ENCODE measurements at regions not wholly inside any gene's neighbourhood (a gene's known extent, or its start where the extent isn't known, plus 50 kb on each side); places are given as distances from the start of the nearest gene placed in this dataset.

DNA sequence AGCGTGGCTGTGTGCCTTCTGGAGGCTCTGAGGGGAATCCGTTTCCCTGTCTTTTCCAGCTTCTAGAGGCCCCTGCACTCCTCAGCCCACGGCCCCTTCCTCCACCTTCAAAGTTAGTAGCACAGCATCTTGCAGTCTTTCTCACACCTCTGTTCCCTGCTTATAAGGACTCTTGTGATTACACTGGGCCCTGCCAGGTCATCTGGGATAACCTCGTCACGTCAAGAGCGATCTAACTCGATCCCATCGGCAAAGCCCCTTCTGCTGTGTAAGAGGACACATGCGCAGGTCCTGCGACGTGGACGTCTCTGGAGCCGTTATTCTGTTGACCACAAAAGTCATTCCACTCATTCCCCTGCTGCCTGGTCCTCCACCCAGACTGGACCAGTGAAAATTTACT lies 159.2 kb downstream of the BMP7 start:
- Histone ChIP-seq H3K9me3 (ENCODE audit: low read depth) (no peaks in the 10 kb centered on the region), H3F3A (ENCODE audit: low read depth) (no peaks in the 10 kb centered on the region), H3K9ac (no peak overlapping the region), H3K79me2 (ENCODE audit: low read depth) (no peaks in the 10 kb centered on the region), H3K36me3 (no peaks in the 10 kb centered on the region), H3K4me2 (no peak overlapping the region), H3K4me3 (no peak overlapping the region), H3K4me1 (peaks cover 21% of the 10 kb centered on the region), H3K27ac (no peak overlapping the region), H4K20me1 (ENCODE audit: low read depth) (no peaks in the 10 kb centered on the region), H3K27me3 (no peaks in the 10 kb centered on the region), H2AFZ (replicated peaks) (no peak overlapping the region)
- no peak for TF ChIP-seq EZH2 (IDR thresholded peaks at IDR 0.05)
- no peak for TF ChIP-seq EZH2phosphoT487 (IDR thresholded peaks at IDR 0.05)
- TF ChIP-seq, protein P1, sequence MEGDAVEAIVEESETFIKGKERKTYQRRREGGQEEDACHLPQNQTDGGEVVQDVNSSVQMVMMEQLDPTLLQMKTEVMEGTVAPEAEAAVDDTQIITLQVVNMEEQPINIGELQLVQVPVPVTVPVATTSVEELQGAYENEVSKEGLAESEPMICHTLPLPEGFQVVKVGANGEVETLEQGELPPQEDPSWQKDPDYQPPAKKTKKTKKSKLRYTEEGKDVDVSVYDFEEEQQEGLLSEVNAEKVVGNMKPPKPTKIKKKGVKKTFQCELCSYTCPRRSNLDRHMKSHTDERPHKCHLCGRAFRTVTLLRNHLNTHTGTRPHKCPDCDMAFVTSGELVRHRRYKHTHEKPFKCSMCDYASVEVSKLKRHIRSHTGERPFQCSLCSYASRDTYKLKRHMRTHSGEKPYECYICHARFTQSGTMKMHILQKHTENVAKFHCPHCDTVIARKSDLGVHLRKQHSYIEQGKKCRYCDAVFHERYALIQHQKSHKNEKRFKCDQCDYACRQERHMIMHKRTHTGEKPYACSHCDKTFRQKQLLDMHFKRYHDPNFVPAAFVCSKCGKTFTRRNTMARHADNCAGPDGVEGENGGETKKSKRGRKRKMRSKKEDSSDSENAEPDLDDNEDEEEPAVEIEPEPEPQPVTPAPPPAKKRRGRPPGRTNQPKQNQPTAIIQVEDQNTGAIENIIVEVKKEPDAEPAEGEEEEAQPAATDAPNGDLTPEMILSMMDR (IDR thresholded peaks at IDR 0.05): no peak
- Mint-ChIP-seq H3K4me1 (peaks cover 20% of the 10 kb centered on the region), H3K9me3 (no peaks in the 10 kb centered on the region), H3K4me3 (no peak overlapping the region), H3K36me3 (no peaks in the 10 kb centered on the region), H3K27me3 (ENCODE audit: insufficient read depth, low read depth) (peaks cover 6% of the 10 kb centered on the region), H3K27ac (peak overlapping the region; percentile 32)
- no peak for DNase-seq (ENCODE audit: low spot score)

DNA sequence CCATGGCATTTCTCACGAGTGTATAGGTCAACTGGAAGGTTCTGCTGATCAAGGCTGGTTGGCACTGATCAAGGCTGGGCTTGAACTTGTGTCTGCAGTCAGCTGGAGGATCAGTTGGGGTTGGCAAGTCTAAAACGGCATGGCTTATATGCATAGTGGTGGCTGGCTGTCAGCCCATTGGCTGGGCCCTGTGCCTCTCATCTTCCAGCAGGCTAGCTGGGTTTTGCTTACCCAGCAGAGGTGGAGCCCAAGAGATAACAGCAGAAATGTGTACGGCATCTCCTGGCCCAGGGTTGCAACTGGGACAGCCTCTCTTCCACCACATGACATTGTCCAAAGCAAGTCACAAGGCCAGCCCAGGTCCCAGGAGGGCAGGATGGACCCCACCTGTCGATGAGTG lies 158.2 kb downstream of the BMP7 start:
- no peaks in the 10 kb centered on the region for H3K9me3 ChIP-seq (ENCODE audit: low read depth)
- no peaks in the 10 kb centered on the region for H4K20me1 ChIP-seq (ENCODE audit: low read depth)
- no peaks in the 10 kb centered on the region for H3K79me2 ChIP-seq (ENCODE audit: low read depth)
- Mint-ChIP-seq H3K27ac (no peak overlapping the region), H3K36me3 (no peaks in the 10 kb centered on the region), H3K9me3 (no peaks in the 10 kb centered on the region), H3K4me3 (no peak overlapping the region), H3K27me3 (ENCODE audit: insufficient read depth, low read depth) (peaks cover 8% of the 10 kb centered on the region), H3K4me1 (peaks cover 16% of the 10 kb centered on the region)
- no peak overlapping the region for H3K27ac ChIP-seq
- no peak for TF ChIP-seq EZH2phosphoT487 (IDR thresholded peaks at IDR 0.05)
- TF ChIP-seq, protein P1 (IDR thresholded peaks at IDR 0.05): no peak
- no peak for TF ChIP-seq EZH2 (IDR thresholded peaks at IDR 0.05)
- no peaks in the 10 kb centered on the region for H3F3A ChIP-seq (ENCODE audit: low read depth)
- no peaks in the 10 kb centered on the region for H3K27me3 ChIP-seq
- no peaks in the 10 kb centered on the region for H3K36me3 ChIP-seq
- no peak overlapping the region for H3K9ac ChIP-seq
- no peak overlapping the region for H3K4me3 ChIP-seq
- DNase-seq (ENCODE audit: low spot score): no peak
- peaks cover 14% of the 10 kb centered on the region for H3K4me1 ChIP-seq
- no peak overlapping the region for H3K4me2 ChIP-seq
- H2AFZ ChIP-seq (replicated peaks): no peak overlapping the region

DNA sequence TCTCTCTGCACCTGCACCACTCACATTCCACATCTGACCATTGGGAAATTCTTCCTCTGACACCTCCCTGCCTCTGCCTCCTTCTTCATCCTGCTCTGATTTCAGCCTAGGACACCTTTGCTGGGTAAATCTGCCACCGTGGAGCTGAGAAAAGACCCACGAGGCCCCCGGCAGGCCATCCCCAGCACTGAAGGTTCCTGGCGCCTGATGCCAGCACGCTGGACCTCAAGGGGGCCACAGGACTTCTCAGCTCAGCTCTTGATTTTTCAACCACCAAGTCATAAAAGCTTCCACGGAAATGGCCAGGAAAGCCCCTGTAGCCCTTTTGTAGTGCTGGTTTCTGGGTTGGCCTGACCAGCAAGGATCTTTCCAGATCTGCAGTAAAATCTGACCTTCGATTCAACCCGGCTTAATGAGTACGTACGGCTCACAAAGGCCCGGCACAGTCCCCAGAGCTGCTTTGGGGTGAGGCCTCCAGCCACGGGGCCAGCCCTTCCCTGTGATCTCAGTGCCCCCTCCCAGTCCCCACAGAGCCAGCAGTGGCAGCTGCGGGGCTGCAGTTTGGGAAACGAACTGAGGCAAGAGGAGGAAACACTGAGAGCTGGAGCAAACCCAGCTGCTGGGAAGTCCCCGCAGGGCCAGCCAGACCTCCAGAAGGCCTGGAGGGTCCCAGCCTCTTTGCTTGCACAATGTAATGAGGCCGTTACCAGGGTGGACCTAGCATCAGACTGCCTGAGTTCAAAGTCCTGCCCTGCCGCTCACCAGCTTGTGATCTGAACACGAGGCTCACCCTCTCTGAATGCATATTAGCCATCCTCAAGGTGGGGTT lies 157.5 kb downstream of the BMP7 start:
- Mint-ChIP-seq H3K27ac (no peak overlapping the region), H3K4me1 (peaks cover 17% of the 10 kb centered on the region), H3K9me3 (no peaks in the 10 kb centered on the region), H3K27me3 (ENCODE audit: insufficient read depth, low read depth) (peaks cover 14% of the 10 kb centered on the region), H3K4me3 (no peak overlapping the region), H3K36me3 (peaks cover 2% of the 10 kb centered on the region)
- peak overlapping the region; percentile 88 for H2AFZ ChIP-seq (replicated peaks)
- no peaks in the 10 kb centered on the region for H3K36me3 ChIP-seq
- H3K79me2 ChIP-seq (ENCODE audit: low read depth): no peaks in the 10 kb centered on the region
- peaks cover 11% of the 10 kb centered on the region for H3K4me1 ChIP-seq
- H3K4me2 ChIP-seq: no peak overlapping the region
- TF ChIP-seq, protein P1 (IDR thresholded peaks at IDR 0.05): peak; percentile 21
- TF ChIP-seq EZH2 (IDR thresholded peaks at IDR 0.05): no peak
- H3K27me3 ChIP-seq: no peaks in the 10 kb centered on the region
- no peaks in the 10 kb centered on the region for H3F3A ChIP-seq (ENCODE audit: low read depth)
- DNase-seq (ENCODE audit: low spot score): peak; percentile 33
- H3K4me3 ChIP-seq: no peak overlapping the region
- no peak overlapping the region for H3K27ac ChIP-seq
- no peak overlapping the region for H3K9ac ChIP-seq
- H4K20me1 ChIP-seq (ENCODE audit: low read depth): no peaks in the 10 kb centered on the region
- no peaks in the 10 kb centered on the region for H3K9me3 ChIP-seq (ENCODE audit: low read depth)
